Thyroid gland (tissue), 4 donors: ENCODE measurements at regions not wholly inside any gene's neighbourhood (a gene's known extent, or its start where the extent isn't known, plus 50 kb on each side); places are given as distances from the start of the nearest gene placed in this dataset.

ENCODE experiments used
- DNase-seq, 2 donors: peaks; one replicate each; pipeline ENCODE4 v3.0.0-alpha.2; 2019
- H3K27ac ChIP-seq, 3 donors: fragments of 200-600 bp; sonication (generic); 1 replicate in 2 of 3; 2 replicates in 1 of 3; pipeline ENCODE4 v1.5.1; 2016 to 2019; ENCODE audit warnings: mild to moderate bottlenecking in 1 of 3, moderate library complexity in 1 of 3
- H3K27me3 ChIP-seq: fragments of 200-600 bp; sonication (generic); one replicate; pipeline ENCODE4 v1.5.1; 2019
- H3K36me3 ChIP-seq, 2 donors: fragments of 200-600 bp; sonication (generic); one replicate each; pipeline ENCODE4 v1.5.1; 2016 to 2019
- H3K4me1 ChIP-seq, 2 donors: fragments of 200-600 bp; sonication (generic); one replicate each; pipeline ENCODE4 v1.5.1; 2017 to 2019
- H3K4me3 ChIP-seq, 3 donors: fragments of 200-600 bp; sonication (generic); replicated peaks in 1 of 3; 1 replicate in 2 of 3; 2 replicates in 1 of 3; pipeline ENCODE4 v1.5.1; 2016; ENCODE audit warnings: mild to moderate bottlenecking in 1 of 3
- H3K9me3 ChIP-seq: fragments of 200-600 bp; sonication (generic); one replicate; pipeline ENCODE4 v1.5.1; 2017
- POLR2A ChIP-seq, 2 donors: fragments of 450-650 bp; IDR thresholded peaks; one replicate each; pipeline ENCODE4 v1.6.1; 2017; ENCODE audit warnings: antibody characterized with exemption in 2 of 2, mild to moderate bottlenecking in 2 of 2, moderate library complexity in 1 of 2
- WGBS, 2 donors: methylation state at CpG; one replicate each; pipeline ENCODE4 v1.1.5; 2017; 5-methylcytosine and 5-hydroxymethylcytosine counted together
- intact Hi-C: fragments of 100-400 bp; cut with DNase I; formaldehyde crosslinking; loops from one replicate; pipeline ENCODE4 v1.15.1; 2023
- TF ChIP-seq, protein P1 (sequence below), 6 experiments: fragments of 200-600 bp in 3 of 6; fragments of 450-650 bp in 3 of 6; sonication (generic) in 3 of 6; IDR thresholded peaks; one replicate each; pipeline ENCODE4 v1.5.1; 2016 to 2019; ENCODE audit warnings: antibody characterized with exemption in 6 of 6, mild to moderate bottlenecking in 2 of 6, inconsistent platforms in 1 of 6, moderate library complexity in 1 of 6

- Histone ChIP-seq H3K4me3 (no peak overlapping the region), H3K27me3 (no peaks in the 10 kb centered on the region), H3K27ac (no peak overlapping the region), H3K4me1 (no peaks in the 10 kb centered on the region), H3K36me3 (no peaks in the 10 kb centered on the region), H3K9me3 (no peaks in the 10 kb centered on the region)
- DNase-seq = no peak
- TF ChIP-seq, protein P1, sequence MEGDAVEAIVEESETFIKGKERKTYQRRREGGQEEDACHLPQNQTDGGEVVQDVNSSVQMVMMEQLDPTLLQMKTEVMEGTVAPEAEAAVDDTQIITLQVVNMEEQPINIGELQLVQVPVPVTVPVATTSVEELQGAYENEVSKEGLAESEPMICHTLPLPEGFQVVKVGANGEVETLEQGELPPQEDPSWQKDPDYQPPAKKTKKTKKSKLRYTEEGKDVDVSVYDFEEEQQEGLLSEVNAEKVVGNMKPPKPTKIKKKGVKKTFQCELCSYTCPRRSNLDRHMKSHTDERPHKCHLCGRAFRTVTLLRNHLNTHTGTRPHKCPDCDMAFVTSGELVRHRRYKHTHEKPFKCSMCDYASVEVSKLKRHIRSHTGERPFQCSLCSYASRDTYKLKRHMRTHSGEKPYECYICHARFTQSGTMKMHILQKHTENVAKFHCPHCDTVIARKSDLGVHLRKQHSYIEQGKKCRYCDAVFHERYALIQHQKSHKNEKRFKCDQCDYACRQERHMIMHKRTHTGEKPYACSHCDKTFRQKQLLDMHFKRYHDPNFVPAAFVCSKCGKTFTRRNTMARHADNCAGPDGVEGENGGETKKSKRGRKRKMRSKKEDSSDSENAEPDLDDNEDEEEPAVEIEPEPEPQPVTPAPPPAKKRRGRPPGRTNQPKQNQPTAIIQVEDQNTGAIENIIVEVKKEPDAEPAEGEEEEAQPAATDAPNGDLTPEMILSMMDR (IDR thresholded peaks at IDR 0.05) = no peak
- no peak for TF ChIP-seq POLR2A (IDR thresholded peaks at IDR 0.05)
- intact Hi-C loops = no loop called here
Observed at GRCh38 chr18:42446195-42446594, 491.2 kb downstream of the PIK3C3 start.

- no peaks in the 10 kb centered on the region for H3K9me3 ChIP-seq
- DNase-seq = no peak
- H3K36me3 ChIP-seq = no peaks in the 10 kb centered on the region
- no peaks in the 10 kb centered on the region for H3K27me3 ChIP-seq
- H3K27ac ChIP-seq = no peak overlapping the region
- no peak overlapping the region for H3K4me3 ChIP-seq
- no peaks in the 10 kb centered on the region for H3K4me1 ChIP-seq
- WGBS, 2 donors = 96 to 100% methylated on average over 1 of the region's 1 CpG
- TF ChIP-seq POLR2A (IDR thresholded peaks at IDR 0.05) = no peak
- TF ChIP-seq, protein P1 (IDR thresholded peaks at IDR 0.05) = no peak
- intact Hi-C loops = no loop called here
Observed at GRCh38 chr18:42447688-42448087, 492.7 kb downstream of the PIK3C3 start.

GRCh38 chr18:42458226-42458625 is 503.2 kb downstream of the PIK3C3 start:
- TF ChIP-seq, protein P1 (IDR thresholded peaks at IDR 0.05) = no peak
- no peak for TF ChIP-seq POLR2A (IDR thresholded peaks at IDR 0.05)
- no peak for DNase-seq
- no peak overlapping the region for H3K27ac ChIP-seq
- no peak overlapping the region for H3K4me3 ChIP-seq
- intact Hi-C loops = no loop called here
- 26 to 36% methylated on average over 2 of the region's 2 CpGs for WGBS, 2 donors
- H3K27me3 ChIP-seq = no peaks in the 10 kb centered on the region
- H3K4me1 ChIP-seq = no peaks in the 10 kb centered on the region
- H3K9me3 ChIP-seq = no peaks in the 10 kb centered on the region
- no peaks in the 10 kb centered on the region for H3K36me3 ChIP-seq

DNA sequence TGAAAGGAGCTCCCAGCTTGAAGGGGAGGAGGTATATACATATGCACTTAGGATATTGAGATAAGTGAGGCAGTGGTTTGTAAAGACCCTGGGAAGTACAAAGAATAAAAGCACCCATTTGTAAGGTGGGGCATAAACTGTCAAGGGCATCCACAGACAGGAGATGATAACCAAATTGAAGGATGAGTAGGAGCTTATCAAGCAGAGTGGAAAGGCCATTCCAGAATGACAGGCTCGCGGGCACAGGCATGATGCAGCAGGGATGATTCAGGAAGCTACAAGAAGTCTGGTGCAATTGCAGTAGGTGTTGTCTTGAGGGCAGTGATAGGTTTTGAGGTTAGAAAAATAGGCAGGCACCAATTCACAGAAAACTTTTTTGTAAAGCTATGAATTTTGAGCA is 504.8 kb downstream of the PIK3C3 start:
- 86 to 91% methylated on average over 2 of the region's 2 CpGs for WGBS, 2 donors
- intact Hi-C loops = no loop called here
- Histone ChIP-seq H3K4me1 (no peaks in the 10 kb centered on the region), H3K4me3 (no peak overlapping the region), H3K9me3 (no peaks in the 10 kb centered on the region), H3K36me3 (no peaks in the 10 kb centered on the region), H3K27ac (no peak overlapping the region), H3K27me3 (no peaks in the 10 kb centered on the region)
- no peak for DNase-seq
- TF ChIP-seq, protein P1 (IDR thresholded peaks at IDR 0.05) = no peak
- TF ChIP-seq POLR2A (IDR thresholded peaks at IDR 0.05) = no peak

DNA sequence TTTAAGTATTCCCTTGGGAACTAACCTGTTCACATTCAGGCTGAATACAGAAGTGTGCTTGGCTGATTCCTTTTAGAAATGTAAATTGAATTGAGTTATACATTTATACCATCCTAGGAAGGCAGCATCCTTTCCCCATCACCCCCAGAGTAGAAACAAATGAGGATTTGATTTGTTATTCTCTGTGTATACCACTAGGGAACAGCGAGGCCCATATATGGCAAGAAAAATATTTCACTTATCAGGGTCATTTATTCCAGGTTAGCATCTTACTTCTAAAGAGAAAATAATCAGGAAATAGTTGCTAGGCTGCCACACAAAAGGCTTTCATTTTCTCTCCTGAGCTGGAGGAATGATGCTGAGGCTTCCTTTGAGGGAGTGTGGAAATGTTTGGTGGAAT is 516.9 kb downstream of the PIK3C3 start:
- TF ChIP-seq, protein P1 (IDR thresholded peaks at IDR 0.05) = no peak
- TF ChIP-seq POLR2A (IDR thresholded peaks at IDR 0.05) = no peak
- no peaks in the 10 kb centered on the region for H3K36me3 ChIP-seq
- no peaks in the 10 kb centered on the region for H3K9me3 ChIP-seq
- H3K27me3 ChIP-seq = no peaks in the 10 kb centered on the region
- intact Hi-C loops = no loop called here
- DNase-seq = no peak
- no peak overlapping the region for H3K4me3 ChIP-seq
- WGBS, 2 donors = 83 to 86% methylated on average over 1 of the region's 1 CpG
- no peaks in the 10 kb centered on the region for H3K4me1 ChIP-seq
- no peak overlapping the region for H3K27ac ChIP-seq
